HG03439 (cell line): ENCODE measurements at regions not wholly inside any gene's neighbourhood (a gene's known extent, or its start where the extent isn't known, plus 50 kb on each side); places are given as distances from the start of the nearest gene placed in this dataset.
"Not testable (repeated sequence)": the region's sequence is repeated elsewhere in the genome, so short reads cannot be mapped to it uniquely, and the experiment has no call there.

Experiments
- ATAC-seq: cut with Tn5 transposase; IDR thresholded peaks from one replicate; pipeline ENCODE4 v1.9.1; 2021; ENCODE audit warnings: mild to moderate bottlenecking, moderate library complexity; ENCODE audit not compliant: unreplicated experiment

DNA sequence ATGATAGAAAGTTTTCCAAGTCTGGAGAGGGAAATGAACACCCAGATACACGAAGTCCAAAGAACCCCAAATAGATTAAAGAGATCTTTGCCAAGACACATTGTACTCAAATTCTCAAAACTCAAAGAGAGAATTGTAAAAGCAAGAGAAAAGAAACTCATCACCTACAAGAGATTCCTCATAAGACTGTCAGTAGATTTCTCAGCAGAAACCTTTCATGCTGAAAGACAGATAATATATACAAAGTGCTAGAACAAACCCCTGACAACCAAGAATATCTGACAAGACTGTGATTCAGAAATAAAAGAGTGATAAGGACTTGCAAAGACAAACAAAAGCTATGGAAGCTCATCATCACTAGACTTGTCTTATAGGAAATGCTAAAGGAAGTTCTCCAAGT, 326.7 kb upstream of the ZNF608 start:
- ATAC-seq, result no peak

DNA sequence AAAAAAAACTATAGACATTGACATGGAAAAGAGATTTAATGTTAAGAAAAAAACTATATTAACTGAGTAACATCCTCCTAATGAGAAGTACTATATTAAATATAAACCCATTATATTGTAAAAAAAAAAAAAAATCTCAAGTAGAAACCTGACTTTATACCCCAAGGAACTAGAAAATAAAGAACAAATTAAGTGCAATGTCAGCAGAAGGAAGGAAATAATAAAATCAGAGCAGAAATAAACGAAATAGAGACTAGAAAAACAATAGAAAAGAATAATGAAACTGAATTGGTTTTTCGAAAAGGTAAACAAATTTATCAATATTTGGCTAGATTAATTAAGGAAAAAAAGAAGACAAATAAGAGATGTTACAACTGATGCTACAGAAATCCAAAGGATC, 329.1 kb upstream of the ZNF608 start:
- ATAC-seq, result no peak

DNA sequence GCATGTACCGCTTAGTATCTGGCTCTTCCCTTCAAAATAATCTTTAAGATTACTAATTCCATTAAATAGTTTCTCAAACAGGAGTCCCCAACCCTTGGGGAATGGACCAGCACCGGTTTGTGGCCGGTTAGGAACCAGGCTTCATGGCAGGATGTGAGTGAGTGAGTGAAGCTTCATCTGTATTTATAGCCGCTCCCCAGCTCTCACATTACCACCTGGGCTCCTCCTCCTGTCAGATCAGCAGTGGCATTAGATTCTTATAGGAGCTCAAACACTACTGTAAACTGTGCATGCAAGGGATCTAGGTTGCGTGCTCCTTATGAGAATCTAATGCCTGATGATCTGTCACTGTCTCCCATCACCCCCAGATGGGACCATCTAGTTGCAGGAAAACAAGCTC, 332.6 kb upstream of the ZNF608 start:
- ATAC-seq, result not testable (repeated sequence)

DNA sequence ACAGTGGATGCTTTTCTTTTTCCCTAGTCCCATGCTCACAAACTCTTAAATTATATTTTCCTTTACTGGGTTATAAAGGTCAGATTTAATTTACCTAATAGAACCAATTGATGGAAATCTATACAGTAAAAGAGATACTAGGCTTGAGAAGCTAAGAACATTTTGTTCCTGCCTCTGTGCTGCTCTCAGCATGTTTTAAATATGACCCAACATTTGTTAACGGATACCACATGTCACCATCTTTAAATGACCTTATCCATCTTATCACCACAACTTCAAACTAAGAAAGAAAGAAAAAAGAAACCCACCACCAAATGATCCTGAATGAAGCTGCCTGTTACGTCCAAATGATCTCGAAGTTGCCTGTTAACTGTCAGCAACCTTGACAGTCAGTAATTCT, 334.7 kb upstream of the ZNF608 start:
- no peak for ATAC-seq

DNA sequence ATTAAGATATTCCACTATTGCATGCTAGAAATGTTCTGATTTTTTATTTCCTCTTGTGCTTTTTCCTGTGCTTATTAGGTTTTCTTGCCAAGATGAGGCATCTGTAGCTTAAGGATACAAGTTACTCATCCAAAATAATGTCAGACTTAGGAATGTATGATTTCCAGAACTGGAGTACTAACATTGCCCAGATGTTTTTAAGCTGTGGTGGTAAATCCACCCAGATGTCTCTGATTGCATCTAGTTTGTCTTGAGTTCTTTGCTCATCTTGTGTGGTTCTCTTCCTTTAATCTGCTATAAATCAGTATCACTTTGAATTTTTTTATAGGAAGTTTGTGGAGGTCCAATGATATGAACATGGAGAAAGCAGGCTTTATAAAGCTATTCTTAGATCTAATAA, 337.5 kb upstream of the ZNF608 start:
- no peak for ATAC-seq

DNA sequence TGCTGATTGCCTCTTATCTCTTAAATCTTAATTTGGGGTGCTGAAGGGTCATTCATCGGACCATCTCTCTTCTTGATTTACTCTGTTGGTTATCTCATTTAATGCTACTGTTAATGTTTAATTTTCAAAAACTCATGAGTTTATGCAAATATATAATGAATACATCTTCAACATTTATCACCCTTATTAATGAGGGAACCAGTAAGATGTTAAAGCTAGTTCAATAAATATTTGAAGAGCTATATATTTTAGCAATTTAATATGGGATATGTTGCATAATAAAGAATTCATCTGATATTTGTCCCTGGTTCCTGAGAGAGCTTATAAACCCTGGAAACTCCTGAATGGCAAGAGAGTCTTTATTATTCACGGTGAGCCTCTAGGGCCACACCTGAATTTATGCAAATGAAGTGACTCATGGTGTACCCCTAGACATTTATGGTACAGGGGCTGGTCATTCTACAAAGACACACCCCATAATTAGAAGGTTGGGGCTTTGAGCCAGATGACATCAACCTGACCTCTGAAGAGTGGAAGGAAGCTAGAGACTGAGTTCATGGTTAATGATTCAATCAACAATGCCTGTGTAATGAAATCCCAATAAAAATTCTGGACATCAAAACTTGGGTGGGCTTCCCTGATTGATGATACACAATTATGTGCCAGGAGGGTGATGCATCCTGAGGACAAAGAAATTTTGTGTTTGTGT, 339.5 kb upstream of the ZNF608 start:
- ATAC-seq, result no peak

DNA sequence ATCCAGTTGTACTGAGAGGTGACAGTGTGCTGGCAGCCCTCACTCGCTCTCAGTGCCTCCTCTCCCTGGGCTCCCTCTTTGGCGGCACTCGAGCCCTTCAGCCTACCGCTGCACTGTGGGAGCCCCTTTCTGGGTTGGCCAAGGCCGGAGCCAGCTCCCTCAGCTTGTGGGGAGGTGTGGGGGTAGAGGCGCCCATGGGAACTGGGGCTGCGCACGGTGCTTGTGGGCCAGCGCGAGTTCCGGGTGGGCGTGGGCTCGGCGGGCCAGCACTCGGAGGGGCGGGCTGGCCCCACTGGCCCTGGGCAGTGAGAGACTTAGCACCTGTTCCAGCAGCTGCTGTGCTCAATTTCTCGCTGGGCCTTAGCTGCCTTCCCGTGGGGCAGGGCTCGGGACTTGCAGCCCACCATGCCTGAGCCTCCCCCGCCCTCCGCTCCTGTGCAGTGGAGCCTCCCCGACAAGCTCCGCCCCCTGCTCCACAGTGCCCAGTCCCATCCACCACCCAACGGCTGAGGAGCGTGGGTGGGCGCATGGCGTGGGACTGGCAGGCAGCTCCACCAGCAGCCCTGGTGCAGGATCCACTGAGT, 342.2 kb upstream of the ZNF608 start:
- no peak for ATAC-seq

DNA sequence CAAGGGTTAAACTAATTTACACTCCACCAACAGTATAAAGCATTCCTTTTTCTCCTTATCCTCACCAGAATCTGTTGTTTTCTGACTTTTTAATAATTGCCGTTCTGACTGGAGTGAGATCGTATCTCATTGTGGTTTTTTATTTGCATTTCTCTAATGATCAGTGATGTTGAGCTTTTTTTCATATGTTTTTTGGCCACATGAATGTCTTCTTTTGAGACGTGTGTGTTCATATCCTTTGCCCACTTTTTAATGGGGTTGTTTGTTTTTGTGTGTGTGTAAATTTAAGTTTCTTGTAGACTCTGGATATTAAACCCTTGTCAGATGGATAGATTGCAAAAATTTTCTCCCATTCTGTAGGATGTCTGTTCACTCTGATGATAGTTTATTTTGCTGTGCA, 345.7 kb upstream of the ZNF608 start:
- ATAC-seq, result not testable (repeated sequence)

DNA sequence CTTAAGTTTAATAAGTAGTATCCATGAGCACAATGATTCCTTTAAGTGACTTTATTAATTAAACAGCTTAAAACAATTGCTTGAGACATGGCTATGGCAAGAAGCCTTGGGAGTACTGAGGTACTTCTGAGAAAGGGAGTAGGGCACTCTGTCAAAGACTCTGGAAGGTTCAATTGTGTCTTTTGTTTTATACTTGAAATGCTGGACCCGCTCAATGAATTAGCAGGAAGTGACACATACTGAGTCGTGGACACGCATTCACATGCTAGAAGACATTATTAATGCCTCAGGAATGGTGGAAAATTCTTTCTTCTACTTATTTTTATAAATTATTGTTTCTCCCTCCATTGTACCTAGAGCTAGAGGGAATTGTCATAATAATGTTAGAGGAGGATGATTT, 347.3 kb upstream of the ZNF608 start:
- ATAC-seq, result no peak

DNA sequence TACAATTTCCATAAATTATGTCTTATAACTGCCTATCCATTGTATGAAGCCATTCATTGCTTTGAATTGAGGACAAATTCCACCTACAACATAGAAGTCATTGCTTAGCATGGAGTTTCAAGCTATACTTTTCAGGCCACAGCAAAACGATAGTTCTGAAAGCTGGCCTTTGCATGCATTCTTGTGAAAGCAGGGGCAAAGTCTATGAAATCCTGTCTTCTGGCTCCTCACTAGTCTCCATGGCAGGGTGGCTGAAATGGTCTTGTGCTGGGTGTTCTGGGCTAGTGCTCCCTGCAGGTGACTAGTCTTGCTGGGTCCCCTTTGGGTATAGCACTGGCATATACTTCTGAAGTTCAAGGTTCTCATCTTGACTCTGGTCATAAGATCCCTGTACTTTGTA, 353.9 kb upstream of the ZNF608 start:
- no peak for ATAC-seq

DNA sequence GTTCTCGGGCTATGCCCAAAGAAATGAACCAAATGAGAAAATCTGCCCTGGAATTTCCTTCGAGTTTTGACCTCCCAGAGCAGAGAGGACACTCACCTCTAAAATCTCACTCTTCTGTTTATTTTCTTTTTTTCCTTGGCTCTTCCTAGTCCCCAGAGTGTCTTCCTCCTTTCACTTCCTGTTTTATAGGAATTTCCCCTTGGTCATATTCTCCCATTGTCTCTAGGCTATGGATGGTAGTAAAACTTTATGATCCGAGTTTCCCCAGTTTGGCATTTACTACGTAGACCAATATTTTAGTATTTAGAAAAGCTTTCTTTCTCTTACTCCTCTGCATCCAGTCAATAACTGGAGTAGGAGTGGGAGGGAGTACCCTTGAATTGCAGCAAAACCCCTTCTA, 354.5 kb upstream of the ZNF608 start:
- ATAC-seq, result no peak

DNA sequence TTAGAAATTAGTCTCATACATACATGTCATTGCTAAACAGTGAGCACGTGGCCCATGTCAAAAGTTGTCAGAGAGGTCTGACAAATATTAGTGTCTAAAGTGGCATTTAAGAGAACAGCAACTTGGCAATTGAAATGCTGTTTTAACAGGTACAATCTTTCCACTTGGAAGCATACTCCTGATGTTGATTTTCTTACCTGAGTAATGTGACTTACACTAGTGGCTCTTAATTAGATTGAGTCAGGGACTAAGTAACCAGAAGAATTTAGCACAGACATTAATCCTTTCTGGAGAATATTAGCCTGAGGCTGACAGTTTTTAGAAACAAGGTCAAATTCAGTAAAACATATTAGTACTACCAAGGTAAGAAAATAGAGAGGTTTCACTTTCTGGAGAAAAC, 357.0 kb upstream of the ZNF608 start:
- no peak for ATAC-seq

DNA sequence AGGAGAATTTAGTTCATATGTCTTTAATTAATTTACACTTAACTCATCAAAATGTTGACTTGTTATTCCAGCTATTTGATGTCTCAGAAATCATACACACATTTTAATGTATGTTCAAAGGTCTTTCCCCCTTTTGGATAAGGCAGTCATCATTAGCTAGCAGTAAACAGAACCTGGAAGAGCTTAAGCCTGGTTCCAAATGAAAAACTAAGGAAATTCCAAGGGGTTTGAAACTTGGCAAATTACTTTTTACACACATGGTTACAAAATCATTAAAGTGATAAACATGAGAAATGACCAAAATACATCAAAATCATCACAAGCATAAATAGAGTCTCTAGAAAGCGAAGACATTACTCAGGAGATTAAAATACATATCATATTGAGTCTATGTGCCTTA, 359.8 kb upstream of the ZNF608 start:
- ATAC-seq, result no peak

DNA sequence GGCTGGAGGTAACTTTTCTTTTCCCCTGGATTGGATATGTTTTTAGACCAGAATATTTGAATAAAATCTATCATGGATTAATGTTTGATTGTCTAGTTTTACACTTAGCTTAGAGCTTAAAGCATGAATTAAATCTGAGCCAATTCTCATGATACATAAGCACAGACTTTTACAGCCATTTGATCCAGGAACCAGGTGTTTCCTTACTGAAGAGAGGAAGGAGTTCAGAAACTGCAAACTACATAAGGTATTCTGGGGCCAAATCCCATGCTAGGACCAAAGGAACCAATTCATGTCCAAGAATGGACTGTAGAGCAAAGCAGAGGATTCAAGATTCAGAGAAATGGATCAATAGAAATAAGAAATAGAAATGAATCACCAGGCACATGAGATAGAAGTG, 360.4 kb upstream of the ZNF608 start:
- ATAC-seq, result no peak

DNA sequence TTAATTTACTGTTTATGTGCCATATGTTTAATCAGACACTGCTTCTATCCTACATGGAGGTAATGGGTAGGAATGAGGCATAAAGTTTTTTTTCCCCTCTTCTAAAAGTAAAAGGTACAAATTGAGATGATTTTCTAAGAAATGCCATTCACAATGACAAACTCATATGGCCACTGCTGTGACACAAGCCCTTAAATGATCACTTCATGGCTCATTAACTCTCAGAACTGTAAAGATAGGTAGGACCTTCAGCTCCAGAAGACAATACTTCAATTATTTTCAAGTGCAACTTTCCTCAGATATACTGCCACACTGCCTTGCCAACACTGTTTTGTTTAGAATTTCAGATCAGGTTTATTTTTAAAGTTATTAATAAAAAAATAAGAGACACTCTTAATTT, 362.9 kb upstream of the ZNF608 start:
- no peak for ATAC-seq

DNA sequence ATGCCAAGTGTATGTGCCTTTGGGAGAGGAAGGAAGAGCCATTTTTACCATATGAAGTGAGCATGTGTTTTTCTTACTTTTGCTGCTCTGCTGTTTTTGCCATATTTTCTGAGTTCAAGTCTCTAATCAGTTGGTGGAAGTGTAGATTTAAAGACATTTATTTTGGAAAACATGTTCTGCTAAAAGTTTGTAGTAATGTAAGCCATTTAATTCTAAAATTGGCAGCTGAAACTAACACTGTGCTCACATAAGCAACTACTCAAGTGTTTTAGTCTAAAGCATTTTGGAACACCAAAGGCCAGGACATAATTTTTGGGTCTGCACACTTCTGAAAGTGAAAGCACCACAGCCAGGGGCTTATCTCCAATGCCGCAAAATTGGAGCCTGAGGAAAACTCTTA, 363.4 kb upstream of the ZNF608 start:
- no peak for ATAC-seq

DNA sequence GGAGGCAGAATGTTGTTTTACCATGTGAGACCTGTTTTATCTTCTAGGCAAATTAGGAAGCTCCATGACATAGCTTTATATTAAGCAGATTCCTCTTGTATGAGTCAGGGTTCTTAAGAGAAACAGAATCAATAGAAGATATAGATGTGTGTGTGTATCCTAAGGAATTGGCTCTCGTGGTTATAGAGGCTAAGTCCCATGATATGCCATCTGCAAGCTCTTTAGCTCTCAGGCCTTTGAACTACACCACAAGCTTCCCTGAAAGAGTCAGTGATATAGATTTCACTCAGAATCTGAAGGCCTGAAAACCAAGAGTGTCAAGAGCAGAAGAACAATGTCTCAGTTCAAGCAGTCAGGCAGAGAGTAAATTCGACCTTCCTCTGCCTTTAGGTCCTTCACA, 365.8 kb upstream of the ZNF608 start:
- no peak for ATAC-seq

DNA sequence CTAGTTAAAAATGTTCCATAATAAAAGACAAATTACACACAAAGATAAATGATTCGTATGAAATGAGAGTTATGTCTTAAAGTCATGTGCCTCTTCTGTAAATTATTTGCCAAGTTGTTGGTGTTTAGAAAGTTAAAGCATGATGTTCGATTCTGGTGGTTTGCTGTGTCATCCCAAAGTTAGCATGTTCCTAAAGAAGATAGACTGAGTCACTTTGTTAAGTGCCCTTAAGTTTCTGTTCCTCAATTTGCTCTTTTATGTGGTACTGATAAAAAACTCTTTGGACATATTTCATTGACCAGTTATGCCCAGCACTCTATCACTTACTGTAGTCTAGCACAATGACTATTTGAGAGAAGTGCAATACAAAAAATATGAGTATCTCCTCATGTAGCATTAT, 366.9 kb upstream of the ZNF608 start:
- ATAC-seq, result no peak

DNA sequence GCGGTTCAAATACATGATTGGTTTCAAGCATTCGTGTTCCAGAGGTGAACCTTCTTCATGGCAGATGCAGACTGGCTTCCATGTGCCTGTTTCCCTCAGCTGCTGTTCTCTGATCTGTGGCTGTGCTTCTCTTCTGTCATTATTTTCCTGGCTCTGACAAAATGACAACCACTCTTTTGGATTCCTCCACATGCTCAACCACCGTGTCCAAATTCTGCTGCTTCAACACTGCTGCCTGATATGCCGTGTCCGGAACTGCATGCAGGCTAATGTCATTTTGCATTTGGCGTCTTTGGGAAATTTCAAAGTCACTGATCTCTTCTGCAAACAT, 368.7 kb upstream of the ZNF608 start:
- ATAC-seq, result no peak

DNA sequence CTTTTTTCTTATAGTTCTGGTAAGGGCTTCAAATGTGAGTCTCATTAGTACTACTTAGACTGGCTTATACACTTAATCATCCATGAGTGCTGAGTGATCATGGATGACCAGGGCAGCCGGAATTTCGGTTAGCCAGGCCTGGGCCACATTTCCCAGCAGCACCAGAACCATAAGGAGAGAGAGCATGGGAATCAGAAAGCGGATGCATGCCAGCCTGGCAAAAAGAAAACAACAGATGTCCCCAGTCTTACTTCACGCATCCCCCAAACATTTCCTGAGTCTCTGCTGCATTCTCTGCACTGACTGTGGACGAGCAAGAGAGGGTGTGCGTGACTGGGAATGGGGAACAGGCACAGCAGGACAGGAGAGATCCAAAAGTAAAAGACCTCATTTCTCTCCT, 371.1 kb upstream of the ZNF608 start:
- ATAC-seq, result no peak

DNA sequence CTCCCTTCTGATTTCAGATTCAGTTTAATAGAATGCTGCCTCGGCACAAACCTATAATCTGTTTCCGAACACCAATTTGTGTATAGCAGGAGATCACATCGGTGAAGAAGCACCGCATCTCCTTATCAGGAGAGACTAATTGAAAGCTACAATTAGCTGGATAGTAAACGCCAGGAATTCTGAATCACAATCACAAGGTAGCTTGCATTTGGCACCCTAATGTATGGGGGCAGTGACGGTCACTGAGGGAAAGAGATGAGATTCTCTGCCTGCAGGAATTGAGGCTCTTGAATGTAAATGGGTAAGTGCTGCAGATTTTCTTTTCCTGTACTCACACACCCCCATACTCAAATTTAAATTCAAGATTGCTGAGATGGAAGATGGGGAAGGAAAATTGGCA, 373.6 kb upstream of the ZNF608 start:
- ATAC-seq, result no peak

DNA sequence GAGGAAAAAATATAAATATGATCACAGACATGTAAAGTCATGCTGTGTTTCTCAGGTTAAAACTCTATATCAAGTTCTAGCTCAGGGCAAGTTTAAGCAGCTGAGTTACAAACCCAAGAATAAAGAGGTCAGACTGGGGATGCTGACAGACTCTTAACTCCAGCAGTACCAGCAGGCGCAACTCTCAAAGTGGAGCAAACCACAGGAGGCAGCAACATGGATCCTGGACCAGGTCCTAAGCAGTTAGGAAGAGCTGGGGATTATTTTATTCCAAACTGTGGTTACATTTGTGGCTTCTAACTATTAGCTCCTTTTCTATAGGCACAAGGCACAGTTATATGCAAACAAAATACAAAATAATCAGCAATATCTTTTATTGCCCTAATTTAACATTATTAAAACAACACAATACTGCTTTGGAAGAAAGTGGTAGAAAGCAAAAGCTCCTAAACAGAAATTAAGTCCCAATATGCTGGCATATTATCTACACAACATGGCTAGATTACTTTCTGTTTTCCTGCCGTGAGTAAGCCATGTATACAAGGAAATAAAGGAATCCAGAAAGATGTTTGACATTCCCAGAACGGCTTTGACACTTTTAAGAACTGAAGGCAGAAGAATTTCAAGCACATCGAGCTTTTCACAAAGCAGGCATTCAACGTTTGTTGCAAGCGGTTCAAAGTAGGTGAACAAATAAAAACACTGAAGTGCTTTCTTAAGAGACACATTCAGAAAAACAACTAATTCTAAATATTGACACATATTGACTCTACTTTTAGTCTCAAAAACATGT, 378.8 kb upstream of the ZNF608 start:
- no peak for ATAC-seq
